ENCODE measurements at regions not wholly inside any gene's neighbourhood (a gene's known extent, or its start where the extent isn't known, plus 50 kb on each side); places are given as distances from the start of the nearest gene placed in this dataset.

DNA sequence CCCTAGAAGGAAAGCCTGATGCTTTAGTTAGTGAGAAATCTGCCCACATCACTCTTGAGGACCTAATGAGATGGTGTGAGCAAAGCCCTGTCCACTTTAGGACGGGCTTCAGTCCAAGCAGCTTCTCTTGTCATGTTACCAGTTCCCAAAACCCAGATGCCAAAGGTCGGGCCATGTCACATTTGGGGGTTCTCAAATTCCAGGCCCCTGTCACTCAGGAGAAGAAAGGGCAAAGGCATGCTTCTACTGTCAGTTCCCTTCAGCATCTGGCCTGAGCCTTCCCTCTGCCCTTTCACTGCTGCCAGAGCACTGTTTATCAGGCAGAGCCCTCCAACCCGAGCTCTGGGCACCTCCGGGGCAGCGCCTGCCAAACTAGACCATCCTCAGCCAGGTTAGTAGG, 556.0 kb downstream of the BNC2 start:
- Mint-ChIP-seq H3K9me3 (ENCODE audit: unreplicated experiment) (no peaks in the 10 kb centered on the region), H3K4me3 (ENCODE audit: unreplicated experiment) (no peak overlapping the region), H3K36me3 (ENCODE audit: low read depth, unreplicated experiment) (no peaks in the 10 kb centered on the region), H3K4me1 (ENCODE audit: unreplicated experiment) (peaks cover 10% of the 10 kb centered on the region), H3K27me3 (ENCODE audit: unreplicated experiment) (peaks cover 8% of the 10 kb centered on the region), H3K27ac (ENCODE audit: unreplicated experiment) (no peak overlapping the region)
- no peak for DNase-seq (ENCODE audit: low spot score)
- TF ChIP-seq, protein P1, sequence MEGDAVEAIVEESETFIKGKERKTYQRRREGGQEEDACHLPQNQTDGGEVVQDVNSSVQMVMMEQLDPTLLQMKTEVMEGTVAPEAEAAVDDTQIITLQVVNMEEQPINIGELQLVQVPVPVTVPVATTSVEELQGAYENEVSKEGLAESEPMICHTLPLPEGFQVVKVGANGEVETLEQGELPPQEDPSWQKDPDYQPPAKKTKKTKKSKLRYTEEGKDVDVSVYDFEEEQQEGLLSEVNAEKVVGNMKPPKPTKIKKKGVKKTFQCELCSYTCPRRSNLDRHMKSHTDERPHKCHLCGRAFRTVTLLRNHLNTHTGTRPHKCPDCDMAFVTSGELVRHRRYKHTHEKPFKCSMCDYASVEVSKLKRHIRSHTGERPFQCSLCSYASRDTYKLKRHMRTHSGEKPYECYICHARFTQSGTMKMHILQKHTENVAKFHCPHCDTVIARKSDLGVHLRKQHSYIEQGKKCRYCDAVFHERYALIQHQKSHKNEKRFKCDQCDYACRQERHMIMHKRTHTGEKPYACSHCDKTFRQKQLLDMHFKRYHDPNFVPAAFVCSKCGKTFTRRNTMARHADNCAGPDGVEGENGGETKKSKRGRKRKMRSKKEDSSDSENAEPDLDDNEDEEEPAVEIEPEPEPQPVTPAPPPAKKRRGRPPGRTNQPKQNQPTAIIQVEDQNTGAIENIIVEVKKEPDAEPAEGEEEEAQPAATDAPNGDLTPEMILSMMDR (IDR thresholded peaks at IDR 0.05; ENCODE audit: unreplicated experiment), result no peak

DNA sequence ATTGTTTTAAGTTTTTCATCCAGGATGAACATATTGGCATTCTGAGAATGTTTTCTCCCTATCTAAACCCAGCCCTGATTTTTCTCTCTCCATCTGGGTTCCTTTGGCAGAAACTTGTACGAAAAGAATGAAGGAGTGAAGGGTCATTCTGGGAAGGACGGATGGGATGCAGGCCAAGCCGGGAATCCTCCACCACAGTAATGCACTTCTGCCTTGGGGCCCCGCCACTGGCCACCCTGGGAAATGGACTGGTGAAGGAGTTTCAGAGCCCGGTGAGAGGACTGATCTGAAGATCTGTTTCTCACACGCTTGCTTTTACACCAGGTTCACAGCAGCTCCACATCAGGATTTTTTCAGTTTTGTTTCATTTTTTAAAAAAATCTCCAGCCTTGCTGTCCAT, 554.8 kb downstream of the BNC2 start:
- H3K36me3 Mint-ChIP-seq (ENCODE audit: low read depth, unreplicated experiment), result no peaks in the 10 kb centered on the region
- DNase-seq (ENCODE audit: low spot score), result no peak
- TF ChIP-seq, protein P1 (IDR thresholded peaks at IDR 0.05; ENCODE audit: unreplicated experiment), result no peak
- H3K27me3 Mint-ChIP-seq (ENCODE audit: unreplicated experiment), result peaks cover 12% of the 10 kb centered on the region
- no peak overlapping the region for H3K4me3 Mint-ChIP-seq (ENCODE audit: unreplicated experiment)
- peaks cover 10% of the 10 kb centered on the region for H3K4me1 Mint-ChIP-seq (ENCODE audit: unreplicated experiment)
- no peak overlapping the region for H3K27ac Mint-ChIP-seq (ENCODE audit: unreplicated experiment)
- H3K9me3 Mint-ChIP-seq (ENCODE audit: unreplicated experiment), result no peaks in the 10 kb centered on the region

DNA sequence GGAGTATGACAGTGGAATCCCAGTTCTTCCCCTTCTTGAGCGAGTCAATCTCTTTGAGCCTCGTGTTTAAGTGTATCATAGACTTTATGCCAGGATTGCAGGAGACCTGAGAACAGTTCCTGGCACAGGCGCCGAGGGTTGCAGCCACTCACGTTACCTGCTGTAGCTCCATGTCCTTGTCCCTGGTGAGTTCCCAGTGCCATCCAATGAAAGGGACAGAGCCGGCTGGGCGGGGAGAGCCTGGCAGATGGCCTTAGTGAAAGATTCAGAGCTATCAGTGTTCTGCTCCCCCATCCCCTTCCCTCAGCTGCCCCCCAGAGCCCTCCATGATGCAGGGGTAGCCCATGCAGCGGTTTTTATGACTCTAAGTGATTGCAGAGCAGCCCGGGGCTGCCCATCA, 554.0 kb downstream of the BNC2 start:
- H3K36me3 Mint-ChIP-seq (ENCODE audit: low read depth, unreplicated experiment), result no peaks in the 10 kb centered on the region
- peaks cover 10% of the 10 kb centered on the region for H3K4me1 Mint-ChIP-seq (ENCODE audit: unreplicated experiment)
- TF ChIP-seq, protein P1 (IDR thresholded peaks at IDR 0.05; ENCODE audit: unreplicated experiment), result no peak
- no peaks in the 10 kb centered on the region for H3K9me3 Mint-ChIP-seq (ENCODE audit: unreplicated experiment)
- peaks cover 16% of the 10 kb centered on the region for H3K27me3 Mint-ChIP-seq (ENCODE audit: unreplicated experiment)
- no peak overlapping the region for H3K4me3 Mint-ChIP-seq (ENCODE audit: unreplicated experiment)
- no peak for DNase-seq (ENCODE audit: low spot score)
- no peak overlapping the region for H3K27ac Mint-ChIP-seq (ENCODE audit: unreplicated experiment)

DNA sequence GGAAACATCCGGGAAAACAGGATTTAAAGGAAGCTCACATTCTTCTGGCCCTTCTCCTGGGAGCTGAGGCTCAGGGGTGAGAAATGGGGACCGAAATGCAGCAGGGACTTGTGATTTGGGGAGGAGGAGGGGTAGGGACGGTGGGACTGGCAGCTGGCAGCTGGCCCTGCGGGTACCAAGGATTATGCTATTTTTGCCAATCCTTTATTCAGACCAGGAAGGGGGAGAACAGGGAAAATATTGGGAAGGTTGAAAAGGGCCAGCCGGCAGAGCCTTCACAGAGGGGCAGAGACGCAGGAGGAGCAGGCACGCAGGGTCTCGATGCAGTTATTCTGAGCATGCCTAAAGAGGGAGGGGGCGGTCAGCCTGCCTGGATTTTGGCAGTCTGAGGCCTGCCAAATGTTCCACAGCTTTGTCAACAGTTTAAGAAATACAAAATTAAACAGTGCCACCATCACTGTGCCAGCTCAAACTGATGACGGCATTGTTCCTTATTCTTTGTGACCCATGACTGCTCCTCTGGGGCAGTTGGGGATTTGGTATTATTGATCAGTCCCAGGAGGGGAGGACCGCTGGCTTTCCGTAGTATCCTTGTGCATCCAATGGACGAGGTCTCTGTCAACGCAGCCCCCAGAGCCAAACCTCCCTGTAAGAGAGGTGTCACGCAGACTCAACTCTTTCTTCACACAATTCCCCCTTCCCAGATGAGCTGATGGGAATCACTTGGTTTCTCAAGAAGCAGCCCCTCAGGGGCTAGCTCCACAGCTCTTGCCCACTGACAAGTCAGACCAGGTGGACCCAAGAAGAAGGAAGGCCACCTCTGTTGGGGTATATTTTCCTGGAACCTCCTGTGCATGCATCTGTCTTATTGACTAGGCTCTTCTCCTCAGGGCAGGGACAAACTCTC, 553.3 kb downstream of the BNC2 start:
- H3K27ac Mint-ChIP-seq (ENCODE audit: unreplicated experiment), result no peak overlapping the region
- no peaks in the 10 kb centered on the region for H3K9me3 Mint-ChIP-seq (ENCODE audit: unreplicated experiment)
- no peaks in the 10 kb centered on the region for H3K36me3 Mint-ChIP-seq (ENCODE audit: low read depth, unreplicated experiment)
- H3K27me3 Mint-ChIP-seq (ENCODE audit: unreplicated experiment), result peaks cover 15% of the 10 kb centered on the region
- DNase-seq (ENCODE audit: low spot score), result no peak
- H3K4me1 Mint-ChIP-seq (ENCODE audit: unreplicated experiment), result peaks cover 10% of the 10 kb centered on the region
- TF ChIP-seq, protein P1 (IDR thresholded peaks at IDR 0.05; ENCODE audit: unreplicated experiment), result no peak
- H3K4me3 Mint-ChIP-seq (ENCODE audit: unreplicated experiment), result no peak overlapping the region

DNA sequence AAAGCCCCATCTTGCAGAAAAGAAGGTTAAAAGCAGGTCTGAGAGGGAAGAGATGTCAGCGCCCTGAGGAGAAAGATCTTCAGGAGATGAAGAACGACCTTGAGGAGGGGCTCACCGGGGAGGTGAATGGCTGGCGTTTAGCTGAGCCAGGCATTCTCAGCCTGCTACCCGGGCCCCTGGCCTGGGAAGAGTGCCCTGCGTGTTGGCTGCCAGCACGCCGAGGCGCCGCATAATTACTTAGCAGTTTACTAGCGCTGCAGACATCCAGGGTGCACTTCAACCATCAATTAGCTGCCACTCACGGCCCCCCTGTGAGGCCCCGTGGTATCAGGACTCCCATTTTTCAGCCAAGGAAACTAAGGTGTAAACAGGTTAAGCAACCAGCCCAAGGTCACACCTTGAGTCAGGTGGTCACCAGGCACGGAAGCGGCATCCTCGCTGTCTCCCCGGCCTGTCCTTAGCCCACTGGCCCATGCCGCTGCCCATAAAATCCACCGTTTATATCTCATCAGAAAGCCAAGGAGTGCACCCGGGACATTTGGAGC, 551.9 kb downstream of the BNC2 start:
- no peak overlapping the region for H3K27ac Mint-ChIP-seq (ENCODE audit: unreplicated experiment)
- no peaks in the 10 kb centered on the region for H3K36me3 Mint-ChIP-seq (ENCODE audit: low read depth, unreplicated experiment)
- TF ChIP-seq, protein P1 (IDR thresholded peaks at IDR 0.05; ENCODE audit: unreplicated experiment), result no peak
- DNase-seq (ENCODE audit: low spot score), result no peak
- peaks cover 14% of the 10 kb centered on the region for H3K4me1 Mint-ChIP-seq (ENCODE audit: unreplicated experiment)
- H3K27me3 Mint-ChIP-seq (ENCODE audit: unreplicated experiment), result peaks cover 11% of the 10 kb centered on the region
- no peak overlapping the region for H3K4me3 Mint-ChIP-seq (ENCODE audit: unreplicated experiment)
- no peaks in the 10 kb centered on the region for H3K9me3 Mint-ChIP-seq (ENCODE audit: unreplicated experiment)

Measured in endothelial cell (in vitro differentiated cells).